ENCODE measurements at regions not wholly inside any gene's neighbourhood (a gene's known extent, or its start where the extent isn't known, plus 50 kb on each side); places are given as distances from the start of the nearest gene placed in this dataset.
"Not testable (repeated sequence)": the region's sequence is repeated elsewhere in the genome, so short reads cannot be mapped to it uniquely, and the experiment has no call there.

DNA sequence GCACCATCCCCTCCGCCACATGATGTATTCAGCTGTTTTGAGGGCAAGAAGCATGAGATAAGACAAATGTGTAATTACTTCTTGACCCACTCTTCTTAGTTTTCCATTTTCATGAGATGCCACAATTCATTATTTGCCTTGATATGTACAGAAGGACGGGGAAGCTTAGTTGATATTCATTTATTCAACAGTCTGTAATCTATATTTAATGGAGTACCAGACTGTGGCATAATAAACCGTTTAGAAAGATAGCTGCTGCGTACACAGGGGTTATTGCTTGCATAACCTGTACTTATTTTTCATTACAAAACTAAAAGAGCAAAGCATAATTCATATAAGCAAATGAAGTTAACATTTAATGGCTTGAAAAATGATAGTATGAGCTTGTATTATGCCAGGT lies 466.4 kb upstream of the GYPC start:
- no peak for DNase-seq (ENCODE audit: low read depth in 2 of 3, low spot score in 1 of 3)

DNA sequence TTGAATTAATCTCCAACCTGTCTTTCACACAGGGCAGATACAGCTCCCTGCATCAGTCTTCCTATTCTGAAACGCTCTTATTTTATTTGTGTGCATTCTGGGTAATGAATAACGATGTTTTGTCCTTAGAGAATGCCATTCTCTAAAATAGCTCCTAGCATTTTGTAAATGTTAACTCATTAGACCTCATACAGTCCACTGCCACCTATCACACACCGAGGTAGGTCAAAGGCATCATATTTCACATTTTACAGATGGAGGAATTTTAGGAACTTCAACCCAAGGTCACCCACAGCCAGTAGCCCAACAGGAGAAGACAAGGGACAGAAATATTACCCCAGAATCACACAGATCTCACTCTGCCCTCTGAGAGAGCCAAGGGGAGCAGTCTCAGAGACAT lies 455.4 kb upstream of the GYPC start:
- DNase-seq (ENCODE audit: low read depth in 2 of 3, low spot score in 1 of 3) = no peak

- no peak for DNase-seq (ENCODE audit: low read depth in 2 of 3, low spot score in 1 of 3)
These were observed 447.7 kb upstream of the GYPC start for GRCh38 chr2:126208266-126208665.

DNA sequence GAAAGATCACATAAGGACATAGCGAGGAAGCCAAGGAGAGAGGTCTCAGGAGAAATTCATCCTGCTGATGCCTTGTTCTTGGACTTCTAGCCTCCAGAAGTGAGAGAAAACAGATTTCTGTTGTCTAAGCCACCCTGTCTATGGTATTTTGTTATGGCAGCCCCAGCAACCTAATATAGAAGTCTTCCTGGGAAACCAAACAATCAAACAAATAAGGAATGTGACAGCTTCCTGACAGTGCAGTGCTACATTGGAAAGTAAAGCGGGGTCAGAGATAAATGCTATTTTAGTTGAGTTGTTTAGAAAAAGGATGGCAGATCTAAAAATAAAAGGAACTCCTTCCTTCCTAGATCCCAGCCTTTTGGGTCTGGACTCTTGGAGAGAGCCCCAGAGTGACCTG lies 443.2 kb upstream of the GYPC start:
- DNase-seq (ENCODE audit: low read depth in 2 of 3, low spot score in 1 of 3) = no peak

DNA sequence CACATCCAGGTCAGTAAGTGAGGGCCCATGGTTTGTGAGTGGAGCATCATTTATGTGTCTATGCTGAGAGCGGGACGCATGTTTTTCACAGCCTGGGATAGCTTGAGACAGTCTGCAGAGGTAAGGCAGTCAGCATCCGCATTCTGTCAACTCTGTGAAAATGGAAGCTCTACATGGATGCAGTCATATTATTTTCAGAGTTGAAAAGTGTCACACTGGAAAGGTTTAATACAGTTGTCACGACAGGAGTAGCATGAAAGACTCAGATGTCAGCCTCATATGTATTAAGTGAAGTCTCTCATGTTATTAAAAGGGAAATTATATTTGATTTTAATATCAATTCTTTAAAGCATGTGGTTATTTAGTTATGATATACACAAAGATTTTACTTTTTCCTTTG lies 436.9 kb upstream of the GYPC start:
- no peak for DNase-seq (ENCODE audit: low read depth in 2 of 3, low spot score in 1 of 3)

DNA sequence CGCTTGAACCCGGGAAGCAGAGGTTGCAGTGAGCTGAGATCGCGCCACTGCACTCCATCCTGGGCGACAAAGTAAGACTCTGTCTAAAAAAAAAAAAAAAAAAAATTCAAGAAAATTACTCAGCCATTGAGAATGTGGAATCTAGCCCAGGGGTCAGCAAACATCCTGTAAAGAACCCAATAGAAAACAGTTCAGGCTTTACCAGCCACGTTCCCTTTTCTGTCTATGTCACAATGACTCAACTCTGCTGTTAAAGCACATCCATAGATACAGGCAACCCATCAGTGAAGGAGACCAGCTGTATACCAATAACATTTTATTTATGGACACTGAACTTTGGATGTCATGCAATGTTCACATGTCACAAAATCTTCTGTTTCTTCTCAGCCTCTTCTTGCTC lies 435.6 kb upstream of the GYPC start:
- no peak for DNase-seq (ENCODE audit: low read depth in 2 of 3, low spot score in 1 of 3)

DNA sequence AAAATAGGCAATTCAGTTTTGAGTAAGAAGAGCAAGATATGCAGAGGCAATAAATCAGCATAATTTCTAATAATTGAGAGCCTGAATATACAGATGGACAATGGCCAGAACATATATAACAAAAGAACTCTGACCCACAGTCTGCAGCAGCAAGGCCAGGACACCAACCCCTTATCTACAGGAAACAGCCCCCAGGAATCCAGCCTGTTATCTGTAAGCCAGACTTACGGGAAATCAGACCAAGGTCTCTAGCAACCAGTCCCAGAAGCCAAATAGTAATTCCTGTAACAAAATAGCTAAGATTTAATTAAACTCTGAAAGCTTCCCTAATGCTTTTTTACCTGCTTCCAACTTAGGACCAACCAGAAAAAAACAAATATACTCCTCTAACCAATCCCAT lies 434.5 kb upstream of the GYPC start:
- no peak for DNase-seq (ENCODE audit: low read depth in 2 of 3, low spot score in 1 of 3)

GRCh38 chr2:126222278-126222677 lies 433.7 kb upstream of the GYPC start:
- DNase-seq (ENCODE audit: low read depth in 2 of 3, low spot score in 1 of 3) = no peak

DNA sequence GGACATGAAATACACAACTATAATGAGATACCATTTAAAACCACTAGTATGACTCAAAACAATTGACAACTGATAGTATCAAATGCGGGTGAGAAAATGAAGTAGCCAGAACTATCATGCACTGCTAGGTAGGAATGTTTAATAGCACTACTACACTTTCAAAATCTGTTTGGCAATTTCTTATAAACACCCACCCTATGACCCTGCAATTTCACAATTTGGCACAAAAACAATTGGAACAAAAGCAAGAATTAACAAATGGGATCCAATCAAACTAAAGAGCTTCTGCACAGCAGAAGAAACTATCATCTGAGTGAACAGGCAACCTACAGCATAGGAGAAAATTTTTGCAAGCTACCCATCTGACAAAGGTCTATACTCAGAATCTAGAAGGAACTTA lies 431.2 kb upstream of the GYPC start:
- no peak for DNase-seq (ENCODE audit: low read depth in 2 of 3, low spot score in 1 of 3)

GRCh38 chr2:126227250-126227649 lies 428.7 kb upstream of the GYPC start:
- no peak for DNase-seq (ENCODE audit: low read depth in 2 of 3, low spot score in 1 of 3)

DNA sequence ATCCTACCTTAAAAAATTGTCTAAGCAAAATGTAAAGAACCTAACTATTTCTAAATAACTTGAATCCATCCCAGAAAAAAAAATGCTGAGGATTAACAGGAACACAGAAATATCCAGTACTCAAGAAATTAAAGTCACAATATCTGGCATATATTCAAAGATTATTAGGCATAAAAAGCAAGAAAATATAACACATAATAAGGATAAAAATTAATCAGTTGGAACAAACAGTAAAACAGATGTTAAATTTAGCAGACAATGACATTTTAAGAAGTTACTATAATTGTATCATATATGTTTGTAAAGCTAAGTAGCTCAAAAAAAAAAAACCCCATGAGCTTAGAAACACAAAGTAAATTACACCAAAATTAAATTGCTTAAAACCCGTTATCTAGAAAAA lies 427.4 kb upstream of the GYPC start:
- DNase-seq (ENCODE audit: low read depth in 2 of 3, low spot score in 1 of 3) = no peak

- DNase-seq (ENCODE audit: low read depth in 2 of 3, low spot score in 1 of 3) = no peak
These were observed 417.7 kb upstream of the GYPC start for GRCh38 chr2:126238251-126238650.

DNA sequence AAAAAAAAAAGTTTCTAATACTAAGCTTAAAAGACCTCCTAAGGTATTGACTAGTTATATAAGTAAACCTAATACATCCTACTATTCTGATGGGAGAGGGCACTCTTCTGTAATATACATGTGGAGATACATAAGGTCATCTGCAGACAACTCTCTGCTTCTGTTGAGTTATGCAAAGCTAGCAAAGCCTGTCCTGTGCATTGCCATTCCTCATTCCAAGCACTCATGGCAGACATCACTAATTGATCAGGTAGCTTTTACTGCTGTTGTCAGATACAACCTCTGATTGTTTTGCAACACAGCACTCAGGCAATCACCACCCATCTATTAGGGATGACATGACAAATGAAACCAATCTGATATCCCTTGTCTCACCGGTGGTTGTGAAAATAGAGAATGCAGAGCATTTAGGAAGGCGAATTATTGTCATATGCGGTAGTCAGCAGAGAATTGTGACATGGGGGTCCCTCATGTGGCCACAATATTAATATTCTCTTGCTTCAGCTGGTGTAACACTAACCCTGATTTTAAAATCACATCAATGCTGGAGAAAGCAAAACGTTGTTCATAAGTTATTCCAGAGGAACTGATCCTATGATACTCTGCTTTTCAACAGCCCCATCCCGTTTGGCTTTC lies 416.5 kb upstream of the GYPC start:
- no peak for DNase-seq (ENCODE audit: low read depth in 2 of 3, low spot score in 1 of 3)

- DNase-seq (ENCODE audit: low read depth in 2 of 3, low spot score in 1 of 3) = no peak
These were observed 415.0 kb upstream of the GYPC start for GRCh38 chr2:126241001-126241400.

- no peak for DNase-seq (ENCODE audit: low read depth in 2 of 3, low spot score in 1 of 3)
These were observed 414.5 kb upstream of the GYPC start for GRCh38 chr2:126241411-126241810.

- DNase-seq (ENCODE audit: low read depth in 2 of 3, low spot score in 1 of 3) = peak; percentile 11 to 42 (median 26)
These were observed 411.0 kb upstream of the GYPC start for GRCh38 chr2:126244937-126245336.

DNA sequence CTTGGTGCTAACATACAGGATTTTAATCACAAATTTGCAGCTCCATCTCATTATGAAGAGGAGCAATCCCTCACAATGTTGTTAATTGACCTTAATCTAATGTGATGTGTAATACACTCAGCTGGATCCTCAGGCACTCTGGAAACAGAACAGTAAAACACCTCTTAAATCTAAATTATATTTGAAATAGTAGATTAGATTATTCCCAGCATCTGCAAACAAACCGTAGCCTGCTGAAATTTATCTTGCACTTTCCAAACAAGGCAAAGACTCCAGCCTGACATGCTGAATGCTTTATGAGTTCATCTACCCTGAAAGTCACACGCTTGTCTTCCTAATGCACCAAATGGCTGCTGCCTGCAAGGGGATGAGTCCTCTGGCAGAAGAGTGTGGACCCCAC lies 402.3 kb upstream of the GYPC start:
- no peak for DNase-seq (ENCODE audit: low read depth in 2 of 3, low spot score in 1 of 3)

- DNase-seq (ENCODE audit: low read depth in 2 of 3, low spot score in 1 of 3) = no peak
These were observed 391.3 kb upstream of the GYPC start for GRCh38 chr2:126264625-126265024.

DNA sequence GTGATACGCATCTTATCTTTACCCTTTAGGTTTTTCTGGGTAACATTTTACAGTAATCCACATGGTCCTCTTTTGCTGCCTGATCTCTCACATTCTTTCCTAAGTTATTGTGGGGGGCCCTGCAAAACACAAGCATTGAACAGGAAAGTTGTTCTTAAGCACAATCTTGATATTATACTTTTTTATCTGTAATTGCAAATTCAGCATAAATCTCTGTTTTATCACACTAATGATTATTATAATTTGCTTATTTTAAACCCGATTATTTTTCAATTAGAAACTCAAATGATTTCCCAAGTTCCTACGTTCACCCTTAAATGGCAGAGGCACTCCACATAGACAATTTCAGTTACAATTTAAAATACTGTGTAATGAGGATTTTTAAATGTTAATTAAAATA lies 386.0 kb upstream of the GYPC start:
- no peak for DNase-seq (ENCODE audit: low read depth in 2 of 3, low spot score in 1 of 3)

DNA sequence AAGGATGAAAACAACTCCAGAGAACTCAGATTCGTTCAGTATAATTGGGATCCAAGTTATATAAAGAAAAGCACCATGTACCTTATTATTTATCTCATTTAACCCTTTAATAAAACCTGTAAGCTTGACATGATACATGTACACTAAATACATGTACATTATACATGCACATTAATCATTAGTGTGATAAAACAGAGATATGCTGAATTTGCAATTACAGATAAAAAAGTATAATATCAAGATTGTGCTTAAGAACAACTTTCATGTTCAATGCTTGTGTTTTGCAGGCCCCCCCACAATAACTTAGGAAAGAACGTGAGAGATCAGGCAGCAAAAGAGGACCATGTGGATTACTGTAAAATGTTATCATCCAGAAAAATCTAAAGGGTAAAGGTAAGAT lies 385.4 kb upstream of the GYPC start:
- DNase-seq (ENCODE audit: low read depth in 2 of 3, low spot score in 1 of 3) = no peak

DNA sequence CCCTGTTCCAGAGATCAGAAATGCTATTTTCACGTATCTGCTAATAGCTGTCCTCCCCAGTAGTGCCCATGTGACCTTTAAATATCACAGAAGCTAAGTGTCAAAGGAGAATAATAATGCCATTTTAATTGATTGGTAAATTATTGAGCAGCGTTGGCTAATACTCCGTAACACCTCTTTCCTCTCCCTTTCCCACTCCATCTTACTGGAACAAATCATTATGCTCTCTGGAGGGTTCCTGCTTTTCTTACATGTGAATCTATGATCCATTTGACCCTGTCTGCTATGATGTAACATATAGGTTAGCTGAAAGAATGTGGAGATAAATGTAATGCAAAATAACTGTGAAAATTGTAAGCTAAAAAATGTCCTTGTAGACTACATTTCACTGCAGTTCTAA lies 383.6 kb upstream of the GYPC start:
- no peak for DNase-seq (ENCODE audit: low read depth in 2 of 3, low spot score in 1 of 3)

DNA sequence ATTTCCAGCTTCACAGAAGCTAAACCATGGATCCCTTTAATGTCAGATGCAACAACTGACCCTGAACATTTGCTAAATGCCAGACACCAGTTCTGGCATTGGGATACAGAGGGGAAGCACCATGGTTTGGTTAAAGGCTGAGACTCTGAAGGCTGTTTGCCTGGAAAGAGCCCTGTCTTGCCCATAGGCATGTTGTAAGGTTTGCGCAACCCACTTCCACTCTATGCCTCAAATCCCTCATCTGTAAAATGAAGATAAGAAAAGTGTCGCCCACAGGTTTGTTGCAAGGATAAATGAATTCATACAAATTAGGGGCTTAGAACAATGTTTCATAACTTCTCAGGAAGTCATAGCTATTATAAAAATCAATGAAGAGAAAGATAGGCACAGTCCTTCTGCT lies 380.9 kb upstream of the GYPC start:
- DNase-seq (ENCODE audit: low read depth in 2 of 3, low spot score in 1 of 3) = no peak

- not testable (repeated sequence) for DNase-seq (ENCODE audit: low read depth in 2 of 3, low spot score in 1 of 3)
These were observed 379.7 kb upstream of the GYPC start for GRCh38 chr2:126276268-126276667.

DNA sequence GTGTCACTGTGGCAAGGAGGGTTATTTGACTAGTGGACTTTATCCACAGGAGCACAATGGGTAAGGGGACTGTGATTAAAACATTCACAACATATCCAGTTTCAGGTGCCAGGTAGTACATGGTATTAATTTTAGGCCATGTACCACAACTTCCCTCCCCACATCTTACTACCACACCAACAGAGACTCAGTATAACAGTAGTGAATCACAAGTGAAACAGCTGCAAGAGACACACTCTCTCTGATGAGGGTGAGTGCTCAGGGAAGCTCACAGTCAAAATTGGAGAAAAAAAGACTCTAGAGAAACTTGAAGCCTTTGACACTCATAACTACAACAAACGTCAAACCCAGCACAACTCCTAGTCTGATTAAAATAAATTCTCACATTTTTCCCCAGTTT lies 367.6 kb upstream of the GYPC start:
- DNase-seq (ENCODE audit: low read depth in 2 of 3, low spot score in 1 of 3) = no peak

All from stimulated activated CD4-positive, alpha-beta T cell treated with anti-CD3 and anti-CD28 coated beads, Interleukin-12 subunit alpha, Interleukin-12 subunit beta, amount 100 ng/mL, for 48 hours (primary cell).